IPS DF 6.9 (cell line): ENCODE measurements at regions not wholly inside any gene's neighbourhood (a gene's known extent, or its start where the extent isn't known, plus 50 kb on each side); places are given as distances from the start of the nearest gene placed in this dataset.

Experiments
- DNase-seq: peaks from one replicate; pipeline ENCODE4 v3.0.0-alpha.2; 2013; ENCODE audit warnings: low read depth, low spot score
- H3K27ac ChIP-seq: one replicate; pipeline ENCODE4 v1.5.1; 2013; ENCODE audit warnings: low read length, control low read depth
- H3K27me3 ChIP-seq: 2 replicates; pipeline ENCODE4 v1.6.1; 2013; ENCODE audit warnings: mild to moderate bottlenecking, low read length; ENCODE audit not compliant: control insufficient read depth, insufficient read depth
- H3K36me3 ChIP-seq: 2 replicates; pipeline ENCODE4 v1.6.1; 2013; ENCODE audit warnings: low read length; ENCODE audit not compliant: control insufficient read depth, insufficient read depth
- H3K4me1 ChIP-seq: 2 replicates; pipeline ENCODE4 v1.6.1; 2013; ENCODE audit warnings: low read length; ENCODE audit not compliant: control insufficient read depth, insufficient read depth
- H3K4me3 ChIP-seq: 2 replicates; pipeline ENCODE4 v1.5.1; 2013; ENCODE audit warnings: mild to moderate bottlenecking, low read length
- H3K9me3 ChIP-seq: 2 replicates; pipeline ENCODE4 v1.6.1; 2013; ENCODE audit warnings: low read length, inconsistent platforms; ENCODE audit not compliant: control insufficient read depth, insufficient read depth
- WGBS: extraction: QIAGEN DNeasy Blood & Tissue Kit; methylation state at CpG from one replicate; pipeline ENCODE4 v1.1.7; 2013; ENCODE audit warnings: mixed read lengths, missing lambda C conversion rate; ENCODE audit not compliant: insufficient read length, insufficient coverage; 5-methylcytosine and 5-hydroxymethylcytosine counted together

DNA sequence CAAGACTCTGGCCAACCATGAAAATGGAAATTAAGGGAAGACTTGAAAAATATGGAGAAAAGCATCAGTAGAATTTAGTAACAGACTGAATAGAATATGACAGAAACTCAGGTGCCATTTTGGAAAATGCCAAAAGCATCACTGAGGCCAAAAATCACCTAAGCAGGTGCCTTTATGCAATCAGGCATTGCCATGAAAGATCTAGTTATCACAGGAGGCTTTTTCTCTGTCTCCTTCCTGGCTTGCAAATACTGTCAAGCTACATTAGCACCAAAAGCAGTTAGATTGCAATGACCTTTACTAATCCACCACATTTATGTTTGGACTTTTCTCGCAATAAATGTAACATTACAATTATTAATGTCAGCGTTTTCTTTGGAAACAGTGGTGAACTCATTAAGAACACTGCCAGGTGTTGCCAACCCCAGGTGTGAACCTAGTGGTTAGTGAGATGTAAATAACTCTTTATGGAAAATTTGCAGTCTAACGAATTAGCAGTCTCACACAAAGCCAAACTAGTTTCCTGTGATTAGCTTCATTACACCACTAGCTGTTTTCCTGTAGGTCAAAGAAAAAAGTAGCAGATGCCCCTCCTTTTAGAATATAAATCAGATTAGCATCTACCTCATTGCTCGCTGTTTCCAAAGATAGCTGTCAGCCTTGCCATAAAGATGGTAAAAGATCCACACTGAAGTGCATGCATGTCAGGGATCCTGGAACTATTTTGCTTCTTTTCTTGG is 1568.4 kb upstream of the TENM3 start:
- H3K4me1 ChIP-seq: no peaks in the 10 kb centered on the region
- no CpG with 5 or more reads among the region's 4 CpGs for WGBS
- no peaks in the 10 kb centered on the region for H3K27me3 ChIP-seq
- no peaks in the 10 kb centered on the region for H3K9me3 ChIP-seq
- no peak for DNase-seq
- no peak overlapping the region for H3K27ac ChIP-seq
- no peaks in the 10 kb centered on the region for H3K36me3 ChIP-seq
- H3K4me3 ChIP-seq: no peak overlapping the region

DNA sequence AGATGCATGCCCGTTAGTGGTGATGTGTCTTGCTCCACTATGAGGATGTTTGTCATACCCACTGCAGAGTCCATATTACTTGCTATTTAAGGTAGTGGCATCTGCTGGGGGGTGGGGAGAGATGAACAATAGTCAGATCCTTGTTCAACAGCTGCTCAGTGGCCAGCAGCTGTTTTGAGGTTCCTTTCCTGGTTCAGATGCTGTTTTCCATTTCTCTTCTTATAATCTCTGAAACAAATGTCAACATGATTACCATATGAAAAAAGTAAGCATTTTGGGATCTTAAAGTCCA is 1567.9 kb upstream of the TENM3 start:
- no peaks in the 10 kb centered on the region for H3K27me3 ChIP-seq
- H3K4me1 ChIP-seq: no peaks in the 10 kb centered on the region
- no peaks in the 10 kb centered on the region for H3K9me3 ChIP-seq
- no peak overlapping the region for H3K27ac ChIP-seq
- H3K4me3 ChIP-seq: no peak overlapping the region
- no peak for DNase-seq
- no CpG with 5 or more reads among the region's 1 CpG for WGBS
- no peaks in the 10 kb centered on the region for H3K36me3 ChIP-seq

DNA sequence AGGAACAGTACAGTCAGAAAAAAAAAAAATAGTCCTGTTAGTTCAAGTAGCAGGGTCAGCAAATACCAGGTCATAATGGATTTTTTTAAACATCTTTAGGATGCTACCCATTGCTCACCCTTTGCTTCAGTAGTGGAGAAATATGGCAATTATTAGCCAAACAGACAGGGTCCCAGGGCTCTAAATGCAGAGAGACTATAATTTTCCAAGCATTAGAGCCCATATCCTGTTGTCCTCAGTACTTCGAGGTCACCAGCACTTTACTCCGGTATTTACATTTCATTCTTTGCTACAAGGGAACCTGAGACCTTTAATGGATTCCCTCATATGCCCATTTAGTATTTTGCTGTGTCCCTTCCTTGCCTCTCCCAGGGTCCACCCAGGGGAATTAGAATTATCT is 1562.9 kb upstream of the TENM3 start:
- no peaks in the 10 kb centered on the region for H3K27me3 ChIP-seq
- DNase-seq: no peak
- no CpG with 5 or more reads among the region's 2 CpGs for WGBS

DNA sequence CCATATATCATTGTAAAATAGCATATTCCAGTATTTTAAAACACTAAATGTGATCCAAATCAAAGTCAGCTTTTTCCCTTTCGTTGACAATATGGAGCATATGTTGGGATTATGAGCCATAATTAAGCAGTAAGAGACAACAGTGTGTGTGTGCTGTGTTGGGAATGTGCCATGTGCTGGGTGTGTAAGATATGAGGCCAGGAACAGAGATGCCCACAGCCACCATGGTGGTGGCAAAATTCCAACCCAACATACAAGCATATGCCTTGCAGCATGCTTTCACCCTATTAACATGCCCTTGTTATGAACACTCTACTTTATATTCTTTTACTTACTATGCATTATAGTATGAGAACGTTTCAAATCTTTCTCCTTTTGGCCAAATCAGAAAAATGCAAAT is 1560.4 kb upstream of the TENM3 start:
- no CpG with 5 or more reads among the region's 2 CpGs for WGBS
- Histone ChIP-seq H3K4me3 (no peak overlapping the region), H3K36me3 (no peaks in the 10 kb centered on the region), H3K27me3 (no peaks in the 10 kb centered on the region), H3K9me3 (no peaks in the 10 kb centered on the region), H3K27ac (no peak overlapping the region), H3K4me1 (no peaks in the 10 kb centered on the region)
- DNase-seq: no peak

More for the DNA sequence above, 1562.9 kb upstream of the TENM3 start:
- H3K27ac ChIP-seq: no peak overlapping the region
- no peak overlapping the region for H3K4me3 ChIP-seq
- no peaks in the 10 kb centered on the region for H3K36me3 ChIP-seq
- H3K4me1 ChIP-seq: no peaks in the 10 kb centered on the region
- no peaks in the 10 kb centered on the region for H3K9me3 ChIP-seq

DNA sequence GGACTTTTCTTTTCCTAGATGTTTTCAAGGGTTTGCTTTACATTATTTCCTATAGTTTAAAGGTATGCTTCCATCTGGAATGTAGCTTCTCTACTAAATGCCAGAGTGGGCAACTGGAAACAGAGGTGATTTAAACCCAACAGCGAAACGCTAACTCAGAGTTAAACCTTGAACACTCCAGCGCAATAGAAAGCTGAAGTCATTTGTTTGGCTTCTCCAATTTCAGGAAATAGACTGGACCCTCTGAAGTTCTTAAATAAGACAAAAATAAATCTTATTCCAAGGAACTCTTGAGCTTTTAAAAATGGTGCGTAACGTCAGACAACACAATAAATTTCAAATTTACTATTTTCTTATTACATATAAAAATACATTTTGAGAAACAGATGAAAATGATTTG is 1560.0 kb upstream of the TENM3 start:
- H3K4me3 ChIP-seq: no peak overlapping the region
- no peaks in the 10 kb centered on the region for H3K4me1 ChIP-seq
- H3K9me3 ChIP-seq: no peaks in the 10 kb centered on the region
- H3K36me3 ChIP-seq: no peaks in the 10 kb centered on the region
- WGBS: 100% methylated on average over 2 of the region's 5 CpGs
- no peak for DNase-seq
- H3K27ac ChIP-seq: no peak overlapping the region
- no peaks in the 10 kb centered on the region for H3K27me3 ChIP-seq

DNA sequence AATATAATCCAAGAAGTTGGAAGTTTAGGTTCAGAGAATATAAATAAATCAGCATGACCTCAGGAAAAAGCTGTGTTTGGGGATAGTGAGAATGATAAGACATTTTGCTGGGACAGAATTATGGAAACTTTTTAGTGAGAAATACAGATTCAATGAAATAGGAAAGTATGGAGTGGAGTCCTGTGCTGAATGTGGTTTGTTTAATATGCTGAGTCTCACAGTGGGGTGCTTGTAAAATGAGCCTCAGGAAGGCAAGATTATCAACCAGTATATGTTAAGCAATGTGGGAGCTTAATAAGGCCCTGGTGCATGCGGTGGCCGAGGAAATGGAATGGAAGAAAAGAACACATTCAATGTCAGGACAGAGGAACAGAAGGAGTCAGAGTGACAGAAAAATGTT is 1554.7 kb upstream of the TENM3 start:
- Histone ChIP-seq H3K4me3 (no peak overlapping the region), H3K4me1 (no peaks in the 10 kb centered on the region), H3K9me3 (no peaks in the 10 kb centered on the region), H3K27ac (no peak overlapping the region), H3K27me3 (no peaks in the 10 kb centered on the region), H3K36me3 (no peaks in the 10 kb centered on the region)
- no peak for DNase-seq
- no CpG with 5 or more reads among the region's 2 CpGs for WGBS

DNA sequence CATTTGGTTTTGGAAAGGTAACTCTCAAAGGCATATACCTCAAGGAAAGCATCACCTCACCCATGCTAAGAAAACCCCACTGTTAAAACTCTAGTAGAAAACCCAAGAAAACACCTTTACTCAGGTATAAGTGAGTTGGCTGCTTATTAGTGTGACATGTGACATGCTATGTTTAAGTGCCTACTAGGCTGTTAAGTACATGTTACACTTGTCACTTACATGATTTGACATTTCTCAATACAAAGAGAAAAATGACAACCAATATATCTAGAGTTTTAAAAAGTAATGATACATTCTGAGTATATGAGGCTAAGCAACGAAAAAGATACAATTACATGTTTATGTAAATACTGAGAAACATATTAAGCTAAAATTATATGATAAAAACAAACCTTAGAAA is 1548.3 kb upstream of the TENM3 start:
- no CpG with 5 or more reads among the region's 1 CpG for WGBS
- Histone ChIP-seq H3K36me3 (no peaks in the 10 kb centered on the region), H3K4me3 (no peak overlapping the region), H3K27ac (no peak overlapping the region), H3K4me1 (no peaks in the 10 kb centered on the region), H3K27me3 (no peaks in the 10 kb centered on the region), H3K9me3 (no peaks in the 10 kb centered on the region)
- no peak for DNase-seq

DNA sequence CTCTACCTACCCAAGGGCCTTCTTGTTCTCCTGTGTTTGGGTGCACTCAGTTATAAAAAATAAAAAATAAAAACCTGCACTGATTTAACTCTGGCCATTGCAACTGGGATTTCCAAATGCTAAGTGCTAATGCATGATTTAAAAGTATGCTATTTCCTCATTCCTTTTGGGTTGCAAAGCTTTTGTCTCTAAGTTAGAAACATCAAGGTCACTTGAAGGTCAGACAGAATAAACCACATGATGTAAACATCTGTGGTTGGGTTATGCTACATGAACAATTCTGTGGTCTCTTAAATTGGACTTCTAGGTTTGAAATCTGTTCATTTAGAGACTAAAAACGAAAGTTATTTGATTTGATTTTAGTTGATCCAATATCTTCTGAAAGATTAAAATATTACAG is 1547.4 kb upstream of the TENM3 start:
- Histone ChIP-seq H3K27me3 (no peaks in the 10 kb centered on the region), H3K4me1 (no peaks in the 10 kb centered on the region), H3K27ac (no peak overlapping the region), H3K36me3 (no peaks in the 10 kb centered on the region), H3K9me3 (no peaks in the 10 kb centered on the region), H3K4me3 (no peak overlapping the region)
- WGBS: no CpG with 5 or more reads among the region's 1 CpG
- no peak for DNase-seq

DNA sequence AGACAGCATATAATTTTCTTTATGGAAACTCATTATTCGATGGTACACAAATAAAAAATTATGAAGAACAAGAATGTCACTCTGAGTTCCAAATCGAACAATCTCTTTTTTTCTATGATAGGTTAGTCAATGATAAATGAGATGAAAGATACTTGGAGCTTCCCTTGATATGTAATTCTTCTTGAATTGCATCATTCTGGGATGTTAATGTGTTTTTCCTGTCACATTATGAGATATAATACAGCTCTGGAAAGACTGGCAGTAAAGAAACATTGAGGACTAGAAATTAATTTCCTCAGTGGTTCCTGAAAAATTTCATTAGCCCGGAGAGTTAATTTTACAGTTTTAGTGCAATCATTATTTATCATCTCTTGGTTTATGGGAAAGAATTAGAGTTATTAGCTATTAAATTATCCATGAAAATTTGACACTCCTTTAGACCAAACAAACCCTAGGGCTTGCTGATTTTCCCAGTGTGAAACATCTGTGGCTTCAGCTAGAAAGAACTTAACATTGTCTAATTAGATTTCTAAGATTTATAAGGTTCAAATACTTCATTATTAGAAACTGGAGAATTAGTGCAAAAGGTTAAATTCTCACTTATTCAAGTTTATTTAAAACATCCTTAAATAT is 1546.6 kb upstream of the TENM3 start:
- H3K27me3 ChIP-seq: no peaks in the 10 kb centered on the region
- no peaks in the 10 kb centered on the region for H3K9me3 ChIP-seq
- no CpG with 5 or more reads among the region's 3 CpGs for WGBS
- H3K4me1 ChIP-seq: no peaks in the 10 kb centered on the region
- H3K36me3 ChIP-seq: no peaks in the 10 kb centered on the region
- H3K27ac ChIP-seq: no peak overlapping the region
- no peak overlapping the region for H3K4me3 ChIP-seq
- no peak for DNase-seq

DNA sequence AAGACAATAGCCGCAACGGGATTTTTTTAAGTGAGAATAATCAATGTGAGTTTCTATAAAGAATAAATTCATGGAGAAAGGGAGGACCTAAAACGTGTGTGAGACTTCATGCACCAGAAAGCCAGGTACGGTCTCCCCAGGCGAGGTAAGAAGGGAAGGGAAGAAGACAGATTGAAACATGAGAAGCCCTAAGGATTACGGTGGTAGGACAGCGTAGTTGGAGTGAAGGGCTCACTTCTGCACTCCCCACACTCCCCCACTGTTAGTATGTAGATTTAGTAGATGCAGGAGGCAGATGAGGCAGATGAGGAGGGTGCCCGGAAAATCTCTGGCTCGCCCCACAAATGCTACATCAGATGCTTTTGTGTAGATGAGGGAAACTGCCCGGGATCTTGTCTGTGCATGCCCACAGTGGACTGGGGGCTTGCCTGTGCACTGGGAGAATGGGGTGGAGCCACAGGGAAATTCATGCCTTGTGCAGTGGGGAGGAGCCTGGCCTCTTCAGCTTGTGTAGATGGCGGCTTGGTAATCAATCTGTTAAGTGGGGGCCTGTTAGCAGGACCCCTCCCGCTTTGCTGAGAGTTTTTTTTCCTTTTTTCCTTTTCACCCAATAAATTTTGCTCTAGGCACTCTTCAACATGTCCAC is 1544.5 kb upstream of the TENM3 start:
- no peaks in the 10 kb centered on the region for H3K4me1 ChIP-seq
- no peaks in the 10 kb centered on the region for H3K9me3 ChIP-seq
- H3K4me3 ChIP-seq: no peak overlapping the region
- H3K27me3 ChIP-seq: no peaks in the 10 kb centered on the region
- no peak overlapping the region for H3K27ac ChIP-seq
- no peak for DNase-seq
- H3K36me3 ChIP-seq: no peaks in the 10 kb centered on the region
- WGBS: no CpG with 5 or more reads among the region's 12 CpGs

DNA sequence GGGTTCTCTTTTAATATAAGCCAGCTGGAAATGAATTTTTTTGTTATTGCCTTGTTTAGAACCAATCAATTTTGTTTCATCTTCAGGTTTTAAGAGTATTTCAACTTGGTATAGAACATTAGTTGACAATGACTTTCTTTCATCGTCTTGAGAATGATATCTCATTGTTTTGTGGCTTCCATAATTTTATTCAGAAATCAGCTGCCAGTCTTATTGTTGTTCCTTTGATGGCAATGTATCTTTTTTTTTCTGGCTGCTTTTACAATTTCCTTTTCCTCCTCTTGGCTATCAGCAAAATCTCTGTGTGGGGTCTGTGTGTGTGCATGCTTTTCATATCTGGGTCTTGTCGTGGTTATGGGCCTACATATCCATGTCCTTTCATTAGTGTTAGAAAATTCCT is 1536.4 kb upstream of the TENM3 start:
- Histone ChIP-seq H3K27ac (no peak overlapping the region), H3K4me1 (no peaks in the 10 kb centered on the region), H3K4me3 (no peak overlapping the region), H3K36me3 (no peaks in the 10 kb centered on the region), H3K9me3 (no peaks in the 10 kb centered on the region), H3K27me3 (no peaks in the 10 kb centered on the region)
- WGBS: no CpG with 5 or more reads among the region's 2 CpGs
- DNase-seq: no peak
